GM19455 (cell line): ENCODE measurements at regions not wholly inside any gene's neighbourhood (a gene's known extent, or its start where the extent isn't known, plus 50 kb on each side); places are given as distances from the start of the nearest gene placed in this dataset.
"Not testable (repeated sequence)": the region's sequence is repeated elsewhere in the genome, so short reads cannot be mapped to it uniquely, and the experiment has no call there.

Experiments
- ATAC-seq: cut with Tn5 transposase; IDR thresholded peaks from one replicate; pipeline ENCODE4 v1.9.1; 2021; ENCODE audit not compliant: unreplicated experiment

DNA sequence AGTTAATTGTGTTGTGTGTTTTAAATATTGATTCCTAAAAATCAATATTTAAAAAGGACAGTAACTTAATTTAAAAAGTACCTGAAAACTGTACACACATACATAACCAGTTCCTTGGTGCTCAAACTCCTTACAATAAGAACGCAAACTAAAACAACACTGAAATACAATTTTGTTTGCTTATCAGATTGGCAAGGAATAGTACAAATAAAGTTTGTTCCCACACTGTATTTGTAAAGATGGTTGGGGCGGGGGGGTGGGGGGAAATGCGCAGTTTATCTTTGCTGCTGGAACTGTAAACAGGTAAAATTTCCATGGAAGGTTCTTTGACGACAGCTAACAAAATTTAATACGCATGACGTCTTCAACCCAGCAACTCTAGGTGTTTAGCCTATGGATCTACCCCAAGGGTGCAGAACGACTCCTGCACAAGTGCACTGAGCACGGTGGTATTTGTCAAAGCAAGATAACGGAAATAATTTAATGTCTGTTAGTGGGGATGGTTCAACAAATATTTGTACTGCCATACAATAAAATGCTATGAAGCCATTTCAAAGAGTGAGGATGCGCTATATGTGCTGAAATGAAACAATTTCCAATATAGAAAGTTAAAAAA lies 96.5 kb downstream of the ING1 start:
- no peak for ATAC-seq

DNA sequence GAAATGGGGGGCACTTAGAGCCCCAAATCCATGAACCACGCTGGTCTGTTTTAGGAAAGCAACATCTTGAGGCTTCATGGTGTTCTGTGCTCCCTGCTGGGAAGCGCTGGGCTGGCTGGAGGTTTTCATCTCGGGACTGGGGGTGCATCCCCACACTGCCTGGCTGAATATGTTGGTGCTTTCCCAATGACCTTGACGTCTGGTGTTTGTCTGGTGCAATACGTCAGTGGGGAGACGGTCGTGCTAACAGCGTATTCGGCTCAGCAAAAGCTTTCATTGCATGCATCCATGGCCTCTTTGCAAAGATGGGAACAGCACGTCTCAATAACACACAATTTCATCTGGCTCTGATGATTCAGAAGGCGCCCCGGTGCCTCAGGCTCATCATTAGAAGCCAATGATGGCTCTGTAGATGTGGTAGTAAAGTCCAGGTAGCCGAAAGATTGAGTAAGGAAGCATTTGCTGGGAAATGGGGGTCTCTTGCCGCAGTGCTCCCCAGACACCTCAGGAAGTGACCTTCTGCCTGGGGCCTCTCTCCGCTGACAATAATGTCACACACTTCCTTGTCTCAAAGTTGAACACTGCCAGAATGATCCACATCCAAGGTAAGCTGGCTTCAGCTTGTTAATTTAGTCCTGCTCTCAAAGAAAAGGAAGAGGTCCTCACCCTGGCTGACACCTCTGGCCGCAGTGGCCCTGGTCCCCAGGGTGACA lies 97.7 kb downstream of the ING1 start:
- ATAC-seq = no peak

DNA sequence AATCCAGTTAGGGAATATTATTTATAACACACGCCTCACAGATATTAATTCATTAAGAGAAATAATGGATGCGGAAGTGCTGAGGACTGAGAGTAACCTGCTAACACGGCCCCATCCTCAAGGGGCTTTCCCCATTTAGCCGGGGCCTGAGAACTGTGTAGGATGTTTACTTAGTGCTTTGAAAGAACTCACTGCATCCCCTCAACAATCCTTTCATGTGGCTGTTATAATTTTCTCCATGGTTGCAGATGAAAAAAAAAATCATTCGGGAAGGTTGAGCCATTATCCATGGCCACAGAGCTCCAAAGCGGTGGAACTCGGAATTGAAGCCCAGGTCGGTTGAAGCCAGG lies 98.2 kb downstream of the ING1 start:
- no peak for ATAC-seq

DNA sequence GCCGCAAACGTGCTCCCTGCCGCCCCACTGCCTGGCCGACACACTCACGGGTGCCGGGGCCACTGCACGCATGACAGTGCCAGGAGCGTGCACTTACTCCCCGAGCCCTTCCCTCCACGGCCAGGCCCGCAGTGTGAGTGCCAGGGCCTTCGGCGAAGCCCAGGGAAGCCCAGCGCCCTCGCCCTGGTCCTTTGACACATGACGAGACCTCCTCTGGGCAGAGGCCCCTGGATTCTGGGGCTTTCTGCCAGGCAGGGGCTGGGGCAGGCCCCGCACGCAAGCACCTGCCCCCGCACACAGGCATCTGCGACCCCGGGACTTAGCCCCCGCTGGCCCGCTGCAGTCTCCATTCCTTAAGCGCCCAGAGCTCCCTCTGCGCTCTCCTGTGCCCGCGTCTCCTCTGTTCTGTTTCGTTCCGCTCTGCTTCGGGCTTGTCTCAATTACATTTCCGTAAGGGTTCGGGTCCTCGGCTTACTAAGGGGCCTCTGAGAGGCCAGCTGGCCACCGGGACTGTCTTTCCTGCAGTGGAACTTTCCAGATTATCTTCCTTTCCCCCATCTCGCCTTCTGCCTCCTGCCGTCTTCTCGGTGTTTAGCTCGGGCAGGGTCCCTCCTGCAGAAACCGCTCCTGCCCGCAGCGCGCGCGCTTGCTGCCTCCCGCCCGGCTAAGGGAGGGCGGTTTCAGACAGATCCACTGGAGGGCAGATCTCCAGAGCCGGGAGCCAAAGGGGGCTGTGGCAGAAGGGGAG lies 98.8 kb downstream of the ING1 start:
- no peak for ATAC-seq

DNA sequence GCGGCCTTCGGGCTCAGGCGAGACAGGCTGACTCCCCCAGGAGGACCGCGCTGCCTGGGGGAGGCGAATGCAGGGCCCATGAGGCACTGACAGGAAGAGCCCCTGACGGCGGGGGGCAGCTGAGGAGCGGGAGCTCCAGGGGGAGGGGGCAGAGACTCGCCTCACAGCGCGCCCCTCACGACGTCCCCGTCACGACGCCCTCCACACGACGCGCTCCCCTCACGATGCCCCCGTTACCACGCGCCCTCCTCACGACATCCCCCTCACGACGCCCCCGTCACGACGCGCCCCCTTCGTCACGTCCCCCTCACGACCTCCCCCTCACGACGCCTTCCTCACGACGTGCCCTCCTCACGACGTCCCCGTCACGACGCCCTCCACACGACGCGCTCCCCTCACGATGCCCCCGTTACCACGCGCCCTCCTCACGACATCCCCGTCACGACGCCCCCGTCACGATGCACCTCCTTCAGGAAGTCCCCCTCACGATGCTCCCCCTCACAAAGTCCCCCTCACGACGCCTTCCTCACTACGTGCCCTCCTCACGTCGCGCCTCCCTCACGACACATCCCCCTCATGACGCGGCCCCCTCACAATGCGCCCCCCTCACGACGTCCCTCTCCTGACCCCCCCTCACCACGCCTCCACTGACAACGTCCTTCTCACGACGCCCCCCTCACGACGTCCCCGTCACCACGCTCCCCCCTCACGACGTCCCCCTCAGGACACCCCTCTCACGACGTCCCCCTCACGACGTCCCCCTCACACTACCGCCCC lies 99.6 kb downstream of the ING1 start:
- no peak for ATAC-seq

DNA sequence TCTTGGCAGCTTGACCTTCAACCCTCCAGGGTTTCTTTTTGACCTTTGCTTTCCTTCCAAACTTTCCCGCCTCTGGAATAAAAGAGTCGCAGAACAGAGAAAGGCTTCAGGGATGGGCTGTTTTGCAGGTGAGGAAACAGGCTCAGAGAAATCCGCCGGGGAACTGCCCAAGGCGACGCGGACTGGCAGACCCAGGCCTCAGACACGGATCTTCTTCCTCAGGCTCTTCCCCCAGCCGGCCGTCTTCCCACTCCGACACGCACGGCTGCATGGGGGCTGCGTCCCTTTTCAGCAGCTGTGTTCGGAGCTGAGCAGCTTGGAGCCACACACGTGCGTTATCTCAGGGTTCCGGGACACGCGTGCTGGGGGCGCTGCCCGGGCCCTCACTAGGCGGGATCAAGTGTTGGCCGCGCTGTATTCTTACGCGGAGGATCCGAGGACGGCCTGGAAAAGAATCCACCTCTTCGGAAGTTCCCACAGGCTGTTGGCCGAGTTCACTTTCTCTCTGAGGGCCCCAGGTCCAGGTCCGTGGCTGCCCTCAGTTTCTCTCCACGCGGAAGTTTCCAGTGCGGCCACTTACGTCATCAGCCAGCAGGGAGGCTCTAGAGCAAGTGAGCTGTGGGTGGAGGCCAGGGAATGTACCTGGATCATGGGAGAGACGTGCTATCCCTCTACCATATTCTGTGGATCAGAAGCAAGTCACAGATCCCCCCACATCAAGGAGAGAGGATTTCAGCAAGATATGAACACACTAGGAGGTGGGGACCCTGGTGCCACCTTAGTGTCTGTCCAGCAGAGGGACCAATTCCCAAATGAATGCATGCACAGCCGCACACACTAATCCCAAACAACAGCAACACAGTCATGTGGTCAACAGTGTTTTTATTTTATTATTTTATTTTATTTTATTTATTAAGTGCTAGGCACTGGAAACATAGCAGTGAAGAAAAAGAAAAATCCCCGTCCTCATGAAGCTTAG lies 100.4 kb downstream of the ING1 start:
- no peak for ATAC-seq

DNA sequence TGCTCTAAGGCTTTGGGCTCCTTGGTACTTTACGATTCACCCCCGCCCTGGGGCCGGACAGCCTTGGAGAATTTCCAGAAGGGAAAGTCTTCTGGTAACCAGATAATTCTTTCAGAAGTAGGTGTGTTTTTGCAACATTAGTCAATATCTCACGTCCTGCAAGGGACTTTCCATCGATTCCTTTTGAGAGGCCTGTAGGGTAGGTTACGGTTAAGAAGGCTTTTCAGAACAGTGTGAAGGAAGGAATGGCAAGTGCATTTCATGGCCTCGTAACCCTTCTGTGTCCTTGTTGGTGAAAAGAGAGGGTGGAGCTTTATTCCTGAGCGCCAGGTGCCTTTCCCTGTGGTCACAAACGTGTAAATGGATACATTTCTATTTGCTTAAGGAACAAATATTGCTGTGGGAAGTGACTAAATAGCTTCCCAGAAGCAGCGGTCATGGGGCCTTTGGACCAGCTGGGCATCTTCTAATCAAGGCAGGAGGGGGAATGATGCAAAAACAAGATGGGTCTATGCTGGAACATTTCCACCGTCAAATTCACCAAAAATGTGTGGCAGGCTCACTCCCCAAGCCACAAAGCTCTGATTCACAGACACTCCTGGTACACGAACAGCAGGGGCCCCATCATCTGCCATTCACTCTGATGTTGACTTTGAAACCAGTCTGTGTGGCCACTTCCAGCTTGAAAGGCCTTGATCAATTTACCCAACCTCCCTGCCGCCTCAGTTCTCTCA lies 99.2 kb downstream of the ANKRD10 start:
- no peak for ATAC-seq

DNA sequence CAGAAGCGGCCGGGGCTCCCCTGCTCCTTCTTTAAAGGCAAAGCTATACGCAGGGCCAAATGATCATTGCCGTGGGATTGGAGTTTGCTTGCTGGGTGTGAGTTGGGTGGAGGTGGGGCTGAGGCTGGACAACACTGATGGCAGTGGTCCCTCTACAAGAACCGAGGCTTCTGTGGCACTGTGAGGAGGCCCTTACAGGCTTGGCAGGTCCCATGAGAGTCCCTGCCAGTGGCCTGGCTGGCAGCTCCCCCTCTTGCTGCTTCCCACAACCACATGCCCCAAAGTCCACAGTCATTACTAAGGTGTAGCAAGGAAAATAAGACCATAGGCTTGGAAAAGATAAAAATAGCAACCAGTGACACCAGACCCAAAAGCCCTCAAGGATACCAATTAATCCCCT lies 98.4 kb downstream of the ANKRD10 start:
- no peak for ATAC-seq

DNA sequence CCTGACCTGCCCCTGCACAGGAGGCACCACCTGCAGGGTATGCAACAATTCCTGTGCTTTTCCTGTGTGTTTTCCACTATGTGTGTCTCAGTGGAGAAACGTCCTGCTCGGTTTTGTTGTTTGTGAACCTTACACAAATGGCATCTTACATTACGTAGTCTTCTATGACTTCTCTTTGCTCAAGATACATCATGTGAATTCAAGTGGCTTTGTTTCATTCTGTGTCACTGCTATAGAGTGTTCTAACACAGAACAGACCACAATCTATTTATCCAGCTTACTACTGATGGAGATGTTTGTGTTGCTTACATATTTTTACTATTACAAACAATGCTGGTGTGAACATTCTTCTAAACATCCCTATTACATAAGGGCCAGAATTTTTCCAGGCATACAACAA lies 97.7 kb downstream of the ANKRD10 start:
- no peak for ATAC-seq

DNA sequence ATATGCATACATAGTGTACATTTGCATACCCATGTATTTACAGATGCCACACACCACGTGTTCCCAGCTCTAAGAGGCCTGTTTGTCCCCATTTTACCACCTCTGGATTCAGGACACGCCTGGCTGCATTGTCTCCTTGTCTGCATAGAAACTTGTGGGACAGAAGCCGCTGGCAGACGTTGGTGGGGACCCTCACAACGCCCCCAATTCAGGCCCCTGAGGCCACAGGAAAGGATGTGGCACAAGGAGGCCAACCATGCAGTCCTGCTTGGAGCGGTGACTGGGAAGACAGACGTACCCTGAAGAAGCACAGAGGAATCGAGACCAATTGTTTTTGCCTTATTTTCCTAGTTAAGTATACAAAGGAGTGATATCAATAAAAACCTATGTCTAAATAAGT lies 96.1 kb downstream of the ANKRD10 start:
- no peak for ATAC-seq

DNA sequence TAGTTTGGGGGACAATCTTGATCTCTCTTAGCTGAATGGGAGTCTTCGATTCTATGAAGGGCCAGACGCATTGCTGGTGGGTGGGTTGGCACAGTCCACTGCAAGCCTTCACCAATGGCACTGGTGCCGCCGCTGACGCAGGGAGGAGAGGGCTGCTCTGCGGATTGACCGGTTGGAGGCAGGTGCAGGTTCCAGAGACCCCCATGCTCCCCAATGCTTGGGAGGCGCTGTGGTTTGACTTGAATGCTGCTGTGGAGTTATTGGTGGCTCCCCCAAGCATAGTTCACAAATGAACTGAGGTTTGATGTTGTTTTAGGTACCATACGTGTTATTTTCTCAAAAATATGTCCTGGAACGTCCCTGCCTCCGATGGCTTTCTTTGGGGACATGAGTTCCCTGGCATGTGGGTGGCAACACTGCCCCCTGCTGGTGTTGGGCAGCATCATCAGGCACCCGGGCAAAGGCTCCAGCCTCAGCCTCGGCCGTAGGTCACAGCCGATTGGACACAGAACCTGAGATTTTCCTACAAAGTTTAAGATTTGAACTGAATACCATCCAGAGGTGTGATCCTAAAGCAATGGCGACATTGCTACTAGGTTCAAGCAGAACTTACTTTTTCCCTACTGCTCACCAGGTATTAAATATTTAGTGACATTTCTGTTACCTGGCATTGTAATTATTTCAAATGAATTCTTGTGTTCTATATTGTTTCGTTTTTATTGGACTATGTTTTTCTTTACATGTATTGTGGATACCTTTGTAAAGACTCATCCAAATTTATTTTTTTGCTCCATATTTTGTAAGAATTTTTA lies 95.5 kb downstream of the ANKRD10 start:
- ATAC-seq = peak; percentile 98

DNA sequence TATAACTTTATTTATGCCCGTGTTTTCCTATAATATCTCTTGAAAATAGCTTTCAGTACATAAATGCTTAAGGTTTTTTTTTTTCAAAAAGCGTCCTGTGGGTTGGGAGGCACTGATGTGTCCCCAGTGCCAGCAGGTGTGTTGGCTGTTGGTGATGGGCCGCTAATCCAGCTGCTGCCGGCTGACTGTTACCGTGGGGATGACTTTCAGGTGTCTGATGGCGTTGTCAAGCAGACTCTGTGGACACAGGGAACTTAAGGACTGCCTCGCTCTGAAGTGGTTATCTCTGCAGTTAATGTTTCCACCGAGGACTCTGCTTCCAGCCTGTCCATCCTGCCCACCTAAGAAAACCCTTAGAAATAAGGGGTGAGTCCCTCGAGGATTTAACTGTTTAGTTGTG lies 94.5 kb downstream of the ANKRD10 start:
- ATAC-seq = no peak

DNA sequence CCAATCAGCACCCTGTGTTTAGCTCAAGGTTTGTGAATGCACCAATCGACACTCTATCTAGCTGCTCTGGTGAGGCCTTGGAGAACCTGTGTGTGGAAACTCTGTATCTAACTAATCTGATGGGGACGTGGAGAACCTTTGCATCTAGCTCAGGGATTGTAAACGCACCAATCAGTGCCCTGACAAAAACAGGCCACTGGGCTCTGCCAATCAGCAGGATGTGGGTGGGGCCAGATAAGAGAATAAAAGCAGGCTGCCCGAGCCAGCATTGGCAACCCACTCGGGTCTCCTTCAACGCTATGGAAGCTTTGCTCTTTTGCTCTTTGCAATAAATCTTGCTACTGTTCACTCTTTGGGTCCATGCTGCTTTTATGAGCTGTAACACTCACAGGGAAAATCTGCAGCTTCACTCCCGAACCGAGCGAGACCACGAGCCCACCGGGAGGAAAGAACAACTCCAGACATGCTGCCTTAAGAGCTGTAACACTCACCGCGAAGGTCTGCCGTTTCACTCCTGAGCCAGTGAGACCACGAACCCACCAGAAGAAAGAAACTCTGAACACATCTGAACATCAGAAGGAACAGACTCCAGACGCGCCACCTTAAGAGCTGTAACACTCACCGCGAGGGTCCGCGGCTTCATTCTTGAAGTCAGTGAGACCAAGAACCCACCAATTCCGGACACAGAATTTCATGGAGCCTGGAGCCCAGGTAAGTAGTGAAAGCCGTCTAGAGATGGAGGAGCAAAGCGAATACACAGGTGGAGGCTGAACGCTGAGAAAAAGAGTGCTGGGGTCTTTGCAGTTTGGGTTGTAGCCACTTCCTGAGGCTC lies 92.8 kb downstream of the ANKRD10 start:
- not testable (repeated sequence) for ATAC-seq

DNA sequence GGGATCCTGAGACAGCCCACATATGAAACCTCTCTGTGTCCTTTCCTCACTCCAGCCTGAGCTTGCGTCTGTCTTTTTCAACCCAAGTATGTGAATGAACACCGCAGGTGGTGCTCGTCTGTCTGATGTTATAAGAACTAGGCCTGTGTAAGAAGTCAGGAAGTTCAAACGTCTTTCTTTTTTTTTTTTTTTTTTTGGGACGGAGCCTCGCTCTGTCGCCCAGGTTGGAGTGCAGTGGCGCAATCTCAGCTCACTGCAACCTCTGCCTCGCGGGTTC lies 92.3 kb downstream of the ANKRD10 start:
- ATAC-seq = no peak

DNA sequence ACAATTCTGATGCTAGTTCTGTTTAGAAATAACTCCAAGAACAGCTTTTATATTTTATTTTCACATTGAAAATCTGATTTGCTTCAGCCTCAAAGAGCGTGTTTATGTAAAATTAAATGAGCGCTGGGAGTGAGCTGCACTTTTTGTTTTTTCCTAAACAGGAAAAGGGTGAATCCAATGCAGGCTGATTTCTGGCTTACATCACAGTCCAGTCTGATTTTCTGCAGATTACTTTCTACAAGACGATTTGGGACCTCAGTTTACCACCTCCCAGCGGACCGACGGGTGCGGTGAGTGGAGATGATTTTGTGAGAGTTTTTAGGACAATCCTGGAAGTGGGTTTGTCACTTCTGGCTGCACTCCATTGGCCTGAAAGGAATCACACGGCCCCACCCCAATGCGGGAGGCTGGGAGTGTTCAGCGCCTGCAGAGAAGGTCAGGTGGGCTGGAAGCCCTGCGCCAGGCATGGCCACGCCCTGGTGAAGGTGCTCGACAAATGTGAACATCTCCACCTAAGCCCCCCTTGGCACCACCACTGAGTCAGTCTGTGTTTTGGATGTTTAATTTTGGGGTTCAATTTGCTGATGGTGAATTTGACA lies 90.1 kb downstream of the ANKRD10 start:
- no peak for ATAC-seq

DNA sequence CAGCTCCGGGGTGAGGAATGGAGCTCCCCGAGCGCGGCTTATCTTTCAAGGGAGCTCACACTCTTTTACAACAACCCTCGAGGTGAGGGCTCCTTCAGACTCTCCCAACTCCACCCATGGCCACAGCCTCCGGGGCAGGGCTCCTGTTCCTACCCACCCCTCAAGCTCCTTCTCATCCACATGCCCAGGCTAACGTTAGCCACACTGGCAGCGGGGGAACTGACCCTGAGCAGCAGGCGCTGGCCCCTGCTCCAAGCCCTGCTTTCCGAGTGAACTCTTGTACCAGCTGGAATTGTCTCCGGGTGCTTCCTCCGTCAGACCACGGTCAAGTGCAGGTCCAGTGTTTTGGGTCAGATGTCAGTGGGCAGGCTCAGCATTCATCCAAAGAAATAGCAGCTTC lies 89.4 kb downstream of the ANKRD10 start:
- ATAC-seq = no peak

DNA sequence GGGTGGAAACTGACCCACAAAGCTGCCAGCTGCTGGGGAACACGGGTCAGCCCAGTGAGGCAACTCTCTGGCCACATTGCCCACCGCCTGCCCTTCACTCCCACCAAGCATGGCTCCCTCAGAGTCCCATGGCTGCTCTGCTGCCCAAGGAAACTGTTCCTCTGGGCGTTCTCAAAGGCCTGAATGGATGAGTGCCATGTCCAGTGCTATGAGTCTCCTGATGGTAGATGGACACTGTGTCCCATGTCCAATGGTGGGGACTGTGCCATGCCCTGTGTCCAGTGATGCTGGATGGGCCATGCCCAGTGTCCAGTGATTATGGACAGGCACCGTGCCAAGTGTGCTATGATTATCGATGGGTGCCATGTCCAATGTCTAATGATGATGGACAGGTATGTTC lies 88.8 kb downstream of the ANKRD10 start:
- no peak for ATAC-seq
